ENCODE measurements at regions not wholly inside any gene's neighbourhood (a gene's known extent, or its start where the extent isn't known, plus 50 kb on each side); places are given as distances from the start of the nearest gene placed in this dataset.

GRCh38 chr3:69648126-69648525 lies 91.1 kb upstream of the MITF start:
- no peak overlapping the region for H3K4me3 ChIP-seq (ENCODE audit: low read depth, poor library complexity, severe bottlenecking)
- no peak for DNase-seq (ENCODE audit: low spot score in 2 of 2)
- no peak for TF ChIP-seq CTCF (IDR thresholded peaks at IDR 0.05)
- no peak for TF ChIP-seq POLR2A (IDR thresholded peaks at IDR 0.05)
- WGBS, 2 donors = 72 to 80% methylated on average over 2 of the region's 2 CpGs
- intact Hi-C loops (cut with DNase I; ENCODE audit: low total_unique reads) = no loop called here

- DNase-seq (ENCODE audit: low spot score in 2 of 2) = no peak
- no peak overlapping the region for H3K4me3 ChIP-seq (ENCODE audit: low read depth, poor library complexity, severe bottlenecking)
- intact Hi-C loops (cut with DNase I; ENCODE audit: low total_unique reads) = no loop called here
- TF ChIP-seq POLR2A (IDR thresholded peaks at IDR 0.05) = no peak
- no peak for TF ChIP-seq CTCF (IDR thresholded peaks at IDR 0.05)
- WGBS, 2 donors = 36 to 46% methylated on average over 3 of the region's 3 CpGs
These were observed 91.7 kb upstream of the MITF start for GRCh38 chr3:69647511-69648110.

DNA sequence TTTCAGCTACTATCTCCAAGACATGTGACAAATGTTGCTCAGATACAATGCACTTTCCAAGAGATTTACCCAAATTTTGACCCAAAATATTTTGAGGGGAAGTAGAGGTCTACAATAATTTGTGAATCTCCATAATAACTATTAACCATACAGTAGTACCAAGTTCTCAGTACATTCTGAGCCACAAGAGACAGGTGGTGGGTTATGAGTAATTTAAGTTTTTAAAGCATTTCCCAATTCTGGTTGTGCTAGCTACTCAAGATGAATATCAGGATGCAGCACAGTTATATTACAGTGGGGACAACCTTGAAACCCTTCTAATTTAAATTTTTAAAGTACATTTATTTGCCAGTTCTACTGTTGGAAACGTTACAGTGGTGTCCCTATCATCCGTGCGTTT lies 92.2 kb upstream of the MITF start:
- DNase-seq (ENCODE audit: low spot score in 2 of 2) = no peak
- no peak for TF ChIP-seq POLR2A (IDR thresholded peaks at IDR 0.05)
- TF ChIP-seq CTCF (IDR thresholded peaks at IDR 0.05) = no peak
- intact Hi-C loops (cut with DNase I; ENCODE audit: low total_unique reads) = no loop called here
- H3K4me3 ChIP-seq (ENCODE audit: low read depth, poor library complexity, severe bottlenecking) = no peak overlapping the region
- 87 to 88% methylated on average over 3 of the region's 3 CpGs for WGBS, 2 donors

DNA sequence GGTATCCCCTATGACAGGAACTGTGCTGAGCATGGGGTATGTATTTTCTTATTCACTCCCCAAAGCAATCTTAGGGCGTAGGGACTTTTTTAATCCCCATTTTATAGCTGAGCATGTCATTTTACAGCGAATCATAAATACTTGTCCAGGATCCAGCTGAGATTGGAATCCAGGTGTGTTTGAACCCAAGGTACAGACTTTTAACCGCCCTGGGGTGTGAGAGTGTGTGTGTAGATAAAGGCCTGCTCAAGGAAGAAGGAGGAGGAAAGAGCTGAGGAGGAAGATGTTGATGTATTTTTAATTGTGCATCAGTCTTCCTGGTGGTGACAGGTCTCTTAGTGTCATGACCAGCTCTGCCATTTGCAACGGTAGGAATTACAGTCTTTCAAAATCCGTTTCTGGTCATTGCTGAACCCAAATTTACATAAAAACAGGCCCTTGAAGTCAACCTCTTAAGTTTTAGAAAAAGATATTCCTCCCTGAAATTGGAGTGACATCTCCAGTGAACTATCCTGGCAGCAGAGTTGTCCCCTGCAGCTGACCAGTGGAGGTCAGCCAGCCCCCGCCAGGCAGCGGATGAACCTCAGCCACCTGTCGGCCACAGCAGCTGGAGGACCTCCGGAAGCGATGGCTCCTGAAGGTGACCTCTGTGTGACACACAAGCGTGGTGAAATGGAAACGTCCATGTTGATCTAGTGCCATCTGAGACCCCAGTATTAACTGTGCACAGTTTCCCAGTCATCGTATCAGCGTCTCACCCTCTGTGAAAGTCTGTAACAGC lies 92.8 kb upstream of the MITF start:
- 89% methylated on average over 14 of the region's 14 CpGs for WGBS, 2 donors
- TF ChIP-seq CTCF (IDR thresholded peaks at IDR 0.05) = no peak
- no peak for TF ChIP-seq POLR2A (IDR thresholded peaks at IDR 0.05)
- H3K4me3 ChIP-seq (ENCODE audit: low read depth, poor library complexity, severe bottlenecking) = no peak overlapping the region
- intact Hi-C loops (cut with DNase I; ENCODE audit: low total_unique reads) = no loop called here
- no peak for DNase-seq (ENCODE audit: low spot score in 2 of 2)

DNA sequence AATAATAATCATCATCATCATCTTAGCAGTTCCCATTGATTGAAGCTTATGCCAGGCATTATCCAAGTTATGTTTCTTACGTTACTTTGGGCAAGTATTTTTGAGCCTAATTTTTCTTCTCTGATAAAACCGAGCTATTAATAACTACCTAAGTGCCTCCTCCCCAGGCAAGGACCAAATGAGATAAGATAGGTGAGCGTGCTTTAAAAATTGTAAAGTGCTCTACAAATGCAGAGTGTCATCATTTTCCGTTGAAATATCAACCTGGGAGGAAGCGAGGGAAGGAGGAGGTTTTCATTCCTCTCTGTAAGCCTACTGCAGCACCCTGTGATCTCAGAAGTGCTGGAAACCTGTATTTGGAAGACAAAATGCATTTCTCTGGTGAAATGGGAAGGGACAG lies 96.7 kb upstream of the MITF start:
- TF ChIP-seq POLR2A (IDR thresholded peaks at IDR 0.05) (no peak), CTCF (IDR thresholded peaks at IDR 0.05) (no peak)
- H3K4me3 ChIP-seq (ENCODE audit: low read depth, poor library complexity, severe bottlenecking) = no peak overlapping the region
- DNase-seq (ENCODE audit: low spot score in 2 of 2) = no peak
- 74 to 79% methylated on average over 5 of the region's 5 CpGs for WGBS, 2 donors
- intact Hi-C loops (cut with DNase I; ENCODE audit: low total_unique reads) = no loop called here
